H1 (cell line): ENCODE measurements at regions not wholly inside any gene's neighbourhood (a gene's known extent, or its start where the extent isn't known, plus 50 kb on each side); places are given as distances from the start of the nearest gene placed in this dataset.

Experiments used
- CHD2 ChIP-seq: IDR thresholded peaks from 2 replicates; pipeline ENCODE4 v1.6.1; 2012; ENCODE audit warnings: low read length, improper control_type of control experiment
- USF2 ChIP-seq: IDR thresholded peaks from 2 replicates; pipeline ENCODE4 v1.6.1; 2011; ENCODE audit warnings: low read length, improper control_type of control experiment

DNA sequence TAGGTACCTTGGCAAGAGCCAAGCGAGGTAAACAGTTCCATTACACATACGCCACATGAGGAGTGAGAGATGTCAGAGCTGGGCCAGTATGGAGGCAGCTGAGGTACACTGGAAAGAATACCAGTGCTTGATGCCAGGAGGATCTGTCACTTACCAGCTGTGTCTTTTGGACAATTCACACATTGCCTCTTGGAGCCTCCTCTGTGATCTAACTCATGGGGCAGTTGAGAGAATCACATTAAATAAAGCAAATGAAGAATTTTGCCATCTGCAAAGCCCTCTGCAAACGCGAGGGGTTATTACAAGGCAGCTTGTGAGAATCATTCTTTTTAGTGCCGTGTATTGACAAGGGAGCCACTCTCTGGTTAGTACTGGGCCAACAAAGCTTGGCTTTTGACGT is 429.7 kb upstream of the KLF4 start (continued):
- TF ChIP-seq USF2, result no peak
- TF ChIP-seq CHD2, result no peak
